ENCODE measurements at regions not wholly inside any gene's neighbourhood (a gene's known extent, or its start where the extent isn't known, plus 50 kb on each side); places are given as distances from the start of the nearest gene placed in this dataset.

DNA sequence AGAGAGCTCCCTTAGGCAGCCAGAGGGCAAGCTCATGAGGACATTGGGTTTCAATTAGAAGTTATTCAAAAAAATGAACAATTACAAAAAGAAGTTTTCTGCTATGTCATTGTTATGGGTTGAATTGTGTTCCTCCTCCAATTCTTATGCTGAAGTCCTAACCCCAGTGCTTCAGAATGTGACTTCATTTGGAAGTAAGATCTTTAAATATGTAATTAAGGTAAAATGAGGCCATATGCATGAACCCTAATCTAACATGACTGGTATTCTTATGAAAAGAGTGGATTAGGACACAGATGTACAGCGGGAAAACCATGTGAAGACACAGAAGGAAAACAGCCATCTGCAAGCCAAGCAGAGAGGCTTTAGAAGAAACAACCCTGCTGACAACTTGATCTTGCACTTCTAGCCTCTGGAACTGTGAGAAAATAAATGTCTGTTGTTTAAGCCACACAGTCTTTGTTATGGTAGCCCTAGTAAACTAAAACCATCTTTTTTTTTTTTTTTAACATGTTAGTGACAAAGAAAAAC lies 929.6 kb downstream of the EPHA3 start:
- CTCF ChIA-PET (ENCODE audit: partially characterized antibody), result no interaction called here

More for the DNA sequence above, 929.6 kb downstream of the EPHA3 start:
- no peak overlapping the region for H2AFZ ChIP-seq (ENCODE audit: low read length)
- no peak overlapping the region for H4K8ac ChIP-seq (ENCODE audit: extremely low read depth, insufficient read depth, low read length)
- no peak overlapping the region for H3K56ac ChIP-seq (replicated peaks; ENCODE audit: insufficient read length, low read depth, low read length)
- no peak overlapping the region for H4K91ac ChIP-seq (replicated peaks; ENCODE audit: insufficient read length, low read length)
- H2BK20ac ChIP-seq (ENCODE audit: low read length), result no peak overlapping the region
- H3K9me3 ChIP-seq (ENCODE audit: insufficient read depth in 2 of 2, low read depth in 1 of 2, low read length in 1 of 2), result no peaks in the 10 kb centered on the region
- DNase-seq (ENCODE audit: low read depth in 1 of 2, low spot score in 2 of 2) (no peak), FAIRE-seq (no peak)
- TF ChIP-seq CBX5 (IDR thresholded peaks at IDR 0.05; ENCODE audit: low read depth, low read length) (no peak), USF2 (IDR thresholded peaks at IDR 0.05; ENCODE audit: low read length) (no peak), TEAD4 (IDR thresholded peaks at IDR 0.05; ENCODE audit: low read depth, low read length) (no peak), ZNF274 (IDR thresholded peaks at IDR 0.05; ENCODE audit: borderline replicate concordance, extremely low read depth, low read length) (no peak), MAFK (IDR thresholded peaks at IDR 0.05; ENCODE audit: low read depth, low read length) (no peak), RXRA (IDR thresholded peaks at IDR 0.05; ENCODE audit: insufficient read depth, low read depth, low read length) (no peak), FOSL1 (IDR thresholded peaks at IDR 0.05; ENCODE audit: insufficient read depth, low read depth, low read length) (no peak), SP1 (IDR thresholded peaks at IDR 0.05; ENCODE audit: low read depth, low read length) (no peak), JUN (IDR thresholded peaks at IDR 0.05; ENCODE audit: low read depth, low read length) (no peak), KDM5A (IDR thresholded peaks at IDR 0.05; ENCODE audit: low read length) (no peak)
- no peak overlapping the region for H4K5ac ChIP-seq (ENCODE audit: insufficient read length, low read depth, low read length)
- H3K4me1 ChIP-seq (replicated peaks in 1 of 4; ENCODE audit: control insufficient read depth in 3 of 4, insufficient read depth in 4 of 4, low read length in 3 of 4), result peaks cover 0 to 14% (median 6%) of the 10 kb centered on the region in 4 experiments; a peak in 5 of 7 replicates
- H2BK15ac ChIP-seq (ENCODE audit: low read length), result no peak overlapping the region
- no peak overlapping the region for H3K9ac ChIP-seq (replicated peaks in 1 of 4; ENCODE audit: extremely low read depth in 1 of 4, low read depth in 3 of 4, low read length in 3 of 4)
- no peaks in the 10 kb centered on the region for H3K79me1 ChIP-seq (ENCODE audit: low read depth, low read length)
- H3K23me2 ChIP-seq (ENCODE audit: low read depth, low read length), result no peaks in the 10 kb centered on the region
- H3K14ac ChIP-seq (ENCODE audit: insufficient read length), result no peak overlapping the region
- H3K27me3 ChIP-seq (replicated peaks in 1 of 4; ENCODE audit: control insufficient read depth in 3 of 4, extremely low read depth in 1 of 4, insufficient read depth in 3 of 4, low read length in 3 of 4), result no peaks in the 10 kb centered on the region
- H3K79me2 ChIP-seq (ENCODE audit: control insufficient read depth in 1 of 2, insufficient read depth in 2 of 2, low read length in 2 of 2), result no peaks in the 10 kb centered on the region
- no peak overlapping the region for H2BK5ac ChIP-seq (ENCODE audit: low read depth, low read length)
- POLR2A ChIA-PET (ENCODE audit: partially characterized antibody), result no interaction called here
- no peak overlapping the region for H3K23ac ChIP-seq (ENCODE audit: insufficient read length)
- H4K20me1 ChIP-seq (replicated peaks in 1 of 2; ENCODE audit: control insufficient read depth in 1 of 2, insufficient read depth in 2 of 2, low read length in 2 of 2), result no peaks in the 10 kb centered on the region
- H3K18ac ChIP-seq (ENCODE audit: extremely low read depth, low read length), result no peak overlapping the region
- H3K4ac ChIP-seq (replicated peaks; ENCODE audit: insufficient read length, low read depth, low read length), result no peak overlapping the region
- no peaks in the 10 kb centered on the region for H3K36me3 ChIP-seq (ENCODE audit: control insufficient read depth in 2 of 4, insufficient read depth in 4 of 4, low read length in 3 of 4)
- H3K4me2 ChIP-seq (ENCODE audit: insufficient read depth in 1 of 2, low read depth in 2 of 2, low read length in 2 of 2), result 0 out of 4 replicates have a peak overlapping the region, but pooled peaks of 1 of the 2 experiments have one; percentile 16
- H2BK120ac ChIP-seq (replicated peaks; ENCODE audit: low read depth, low read length), result no peak overlapping the region
- H2AK5ac ChIP-seq (ENCODE audit: low read depth, low read length), result no peak overlapping the region
- WGBS, 2 experiments (ENCODE audit: extremely low coverage in 1 of 2, insufficient coverage in 1 of 2, insufficient read length in 1 of 2, insufficient replicate concordance in 2 of 2, low coverage in 1 of 2, low lambda C conversion rate in 2 of 2, missing lambda C conversion rate in 1 of 2), result 15% methylated on average over 1 of the region's 1 CpG; no CpG with 5 or more reads in 1 of the 2 experiments
- H3K4me3 ChIP-seq (ENCODE audit: extremely low read depth in 1 of 4, insufficient read depth in 2 of 4, low read depth in 3 of 4, low read length in 4 of 4), result peak overlapping the region in 1 of 4 experiments; percentile 7; a peak in 1 of 8 replicates
- no peak overlapping the region for H2BK12ac ChIP-seq (ENCODE audit: low read depth, low read length)
- no peak overlapping the region for H3K27ac ChIP-seq (ENCODE audit: low read depth, low read length)

Data from H1 (cell line).